ENCODE measurements at regions not wholly inside any gene's neighbourhood (a gene's known extent, or its start where the extent isn't known, plus 50 kb on each side); places are given as distances from the start of the nearest gene placed in this dataset.

- H2BK120ac ChIP-seq (replicated peaks; ENCODE audit: low read depth, low read length), result no peak overlapping the region
- H3K9me3 ChIP-seq (ENCODE audit: insufficient read depth in 2 of 2, low read depth in 1 of 2, low read length in 1 of 2), result no peaks in the 10 kb centered on the region
- no peak overlapping the region for H3K27ac ChIP-seq (ENCODE audit: low read depth, low read length)
- WGBS, 2 experiments (ENCODE audit: extremely low coverage in 1 of 2, insufficient coverage in 1 of 2, insufficient read length in 1 of 2, insufficient replicate concordance in 2 of 2, low coverage in 1 of 2, low lambda C conversion rate in 2 of 2, missing lambda C conversion rate in 1 of 2), result 78 to 100% methylated on average over 2 to 5 of the region's 5 CpGs
- H3K79me1 ChIP-seq (ENCODE audit: low read depth, low read length), result no peaks in the 10 kb centered on the region; the same call in 1 of the 2 replicates
- no peaks in the 10 kb centered on the region for H3K79me2 ChIP-seq (ENCODE audit: control insufficient read depth in 1 of 2, insufficient read depth in 2 of 2, low read length in 2 of 2)
- DNase-seq (ENCODE audit: low read depth in 1 of 2, low spot score in 2 of 2) (no peak), FAIRE-seq (no peak)
- no peak overlapping the region for H3K18ac ChIP-seq (ENCODE audit: extremely low read depth, low read length)
- no peak overlapping the region for H4K91ac ChIP-seq (replicated peaks; ENCODE audit: insufficient read length, low read length)
- H3K4me1 ChIP-seq (replicated peaks in 1 of 4; ENCODE audit: control insufficient read depth in 3 of 4, insufficient read depth in 4 of 4, low read length in 3 of 4), result no peaks in the 10 kb centered on the region
- H2AFZ ChIP-seq (ENCODE audit: low read length), result no peak overlapping the region
- H4K20me1 ChIP-seq (replicated peaks in 1 of 2; ENCODE audit: control insufficient read depth in 1 of 2, insufficient read depth in 2 of 2, low read length in 2 of 2), result no peaks in the 10 kb centered on the region
- H2BK20ac ChIP-seq (ENCODE audit: low read length), result no peak overlapping the region
- POLR2A ChIA-PET (ENCODE audit: partially characterized antibody), result no interaction called here
- H2BK5ac ChIP-seq (ENCODE audit: low read depth, low read length), result no peak overlapping the region
- H4K5ac ChIP-seq (ENCODE audit: insufficient read length, low read depth, low read length), result no peak overlapping the region
- H3K4me3 ChIP-seq (ENCODE audit: extremely low read depth in 1 of 4, insufficient read depth in 2 of 4, low read depth in 3 of 4, low read length in 4 of 4), result no peak overlapping the region
- H3K36me3 ChIP-seq (ENCODE audit: control insufficient read depth in 2 of 4, insufficient read depth in 4 of 4, low read length in 3 of 4), result no peaks in the 10 kb centered on the region
- no peak overlapping the region for H2BK15ac ChIP-seq (ENCODE audit: low read length)
- CTCF ChIA-PET (ENCODE audit: partially characterized antibody), result no interaction called here
- H3K56ac ChIP-seq (replicated peaks; ENCODE audit: insufficient read length, low read depth, low read length), result peak overlapping the region; percentile 62
- H3K4me2 ChIP-seq (ENCODE audit: insufficient read depth in 1 of 2, low read depth in 2 of 2, low read length in 2 of 2), result no peak overlapping the region
- TF ChIP-seq CTCF (IDR thresholded peaks at IDR 0.05; ENCODE audit: control extremely low read depth in 1 of 3, insufficient read depth in 1 of 3, low read depth in 1 of 3, low read length in 3 of 3) (no peak), ZNF274 (IDR thresholded peaks at IDR 0.05; ENCODE audit: borderline replicate concordance, extremely low read depth, low read length) (no peak), BRCA1 (IDR thresholded peaks at IDR 0.05; ENCODE audit: low read depth, low read length) (no peak), JUN (IDR thresholded peaks at IDR 0.05; ENCODE audit: low read depth, low read length) (no peak), SRF (IDR thresholded peaks at IDR 0.05; ENCODE audit: low read depth, low read length) (no peak), RBBP5 (IDR thresholded peaks at IDR 0.05; ENCODE audit: borderline replicate concordance, low read depth, low read length) (no peak)
- peaks cover 5% of the 10 kb centered on the region; the same call in 1 of the 2 replicates for H3K23me2 ChIP-seq (ENCODE audit: low read depth, low read length)
- no peaks in the 10 kb centered on the region for H3K27me3 ChIP-seq (replicated peaks in 1 of 4; ENCODE audit: control insufficient read depth in 3 of 4, extremely low read depth in 1 of 4, insufficient read depth in 3 of 4, low read length in 3 of 4)
- no peak overlapping the region for H3K9ac ChIP-seq (replicated peaks in 1 of 4; ENCODE audit: extremely low read depth in 1 of 4, low read depth in 3 of 4, low read length in 3 of 4)
- H4K8ac ChIP-seq (ENCODE audit: extremely low read depth, insufficient read depth, low read length), result no peak overlapping the region
- no peak overlapping the region for H2BK12ac ChIP-seq (ENCODE audit: low read depth, low read length)
- no peak overlapping the region for H2AK5ac ChIP-seq (ENCODE audit: low read depth, low read length)
- H3K4ac ChIP-seq (replicated peaks; ENCODE audit: insufficient read length, low read depth, low read length), result no peak overlapping the region
- H3K23ac ChIP-seq (ENCODE audit: insufficient read length), result no peak overlapping the region
- no peak overlapping the region for H3K14ac ChIP-seq (ENCODE audit: insufficient read length)
These were observed 209.5 kb upstream of the ZNF536 start for GRCh38 chr19:30162718-30163117.

All from H1 (cell line).